ENCODE measurements at regions not wholly inside any gene's neighbourhood (a gene's known extent, or its start where the extent isn't known, plus 50 kb on each side); places are given as distances from the start of the nearest gene placed in this dataset.

DNA sequence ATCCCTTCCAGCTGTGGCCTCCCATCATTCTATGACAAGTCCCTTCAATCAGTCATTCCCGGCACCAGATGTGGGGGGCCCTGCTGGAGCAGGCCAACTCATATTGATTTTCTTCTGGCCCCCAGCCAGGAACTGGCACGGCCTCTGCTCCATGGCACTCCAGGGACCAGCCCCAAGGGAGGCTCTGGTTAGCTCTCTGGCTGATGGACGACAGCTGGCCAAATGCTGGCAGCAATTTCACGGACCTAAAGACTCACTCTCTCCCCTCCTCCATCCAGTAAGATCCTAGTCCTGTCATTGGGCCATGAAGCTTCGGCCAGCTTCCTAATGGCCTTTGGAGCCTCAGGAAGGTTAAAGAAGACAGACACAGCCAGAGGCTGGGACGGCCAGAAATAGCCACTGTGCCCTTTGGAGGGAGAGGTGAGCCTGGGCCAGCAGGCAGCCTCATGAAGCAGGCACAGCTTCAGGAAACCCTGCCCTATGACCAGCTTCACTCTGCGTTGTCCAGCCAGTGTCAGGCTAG is 131.0 kb downstream of the MEX3B start:
- Histone ChIP-seq H3K27me3 (no peaks in the 10 kb centered on the region), H4K20me1 (ENCODE audit: low read depth) (no peaks in the 10 kb centered on the region), H3K4me2 (no peak overlapping the region), H3K36me3 (peaks cover 8% of the 10 kb centered on the region), H3K9ac (no peak overlapping the region), H3K9me3 (ENCODE audit: low read depth) (peaks cover 8% of the 10 kb centered on the region), H3K4me1 (peaks cover 22% of the 10 kb centered on the region), H3K27ac (no peak overlapping the region), H3K4me3 (no peak overlapping the region), H2AFZ (replicated peaks) (no peak overlapping the region), H3K79me2 (ENCODE audit: low read depth) (no peaks in the 10 kb centered on the region), H3F3A (ENCODE audit: low read depth) (no peaks in the 10 kb centered on the region)
- H3K4me3 Mint-ChIP-seq, result no peak overlapping the region
- peaks cover 30% of the 10 kb centered on the region for H3K9me3 Mint-ChIP-seq
- TF ChIP-seq EZH2phosphoT487 (IDR thresholded peaks at IDR 0.05) (no peak), EZH2 (IDR thresholded peaks at IDR 0.05) (no peak)
- TF ChIP-seq, protein P1, sequence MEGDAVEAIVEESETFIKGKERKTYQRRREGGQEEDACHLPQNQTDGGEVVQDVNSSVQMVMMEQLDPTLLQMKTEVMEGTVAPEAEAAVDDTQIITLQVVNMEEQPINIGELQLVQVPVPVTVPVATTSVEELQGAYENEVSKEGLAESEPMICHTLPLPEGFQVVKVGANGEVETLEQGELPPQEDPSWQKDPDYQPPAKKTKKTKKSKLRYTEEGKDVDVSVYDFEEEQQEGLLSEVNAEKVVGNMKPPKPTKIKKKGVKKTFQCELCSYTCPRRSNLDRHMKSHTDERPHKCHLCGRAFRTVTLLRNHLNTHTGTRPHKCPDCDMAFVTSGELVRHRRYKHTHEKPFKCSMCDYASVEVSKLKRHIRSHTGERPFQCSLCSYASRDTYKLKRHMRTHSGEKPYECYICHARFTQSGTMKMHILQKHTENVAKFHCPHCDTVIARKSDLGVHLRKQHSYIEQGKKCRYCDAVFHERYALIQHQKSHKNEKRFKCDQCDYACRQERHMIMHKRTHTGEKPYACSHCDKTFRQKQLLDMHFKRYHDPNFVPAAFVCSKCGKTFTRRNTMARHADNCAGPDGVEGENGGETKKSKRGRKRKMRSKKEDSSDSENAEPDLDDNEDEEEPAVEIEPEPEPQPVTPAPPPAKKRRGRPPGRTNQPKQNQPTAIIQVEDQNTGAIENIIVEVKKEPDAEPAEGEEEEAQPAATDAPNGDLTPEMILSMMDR (IDR thresholded peaks at IDR 0.05), result no peak
- peak overlapping the region; percentile 86 for H3K27ac Mint-ChIP-seq
- peaks cover 7% of the 10 kb centered on the region for H3K4me1 Mint-ChIP-seq
- DNase-seq (ENCODE audit: low spot score), result no peak
- H3K27me3 Mint-ChIP-seq (ENCODE audit: insufficient read depth, low read depth), result peaks cover 2% of the 10 kb centered on the region
- H3K36me3 Mint-ChIP-seq, result peaks cover 5% of the 10 kb centered on the region

DNA sequence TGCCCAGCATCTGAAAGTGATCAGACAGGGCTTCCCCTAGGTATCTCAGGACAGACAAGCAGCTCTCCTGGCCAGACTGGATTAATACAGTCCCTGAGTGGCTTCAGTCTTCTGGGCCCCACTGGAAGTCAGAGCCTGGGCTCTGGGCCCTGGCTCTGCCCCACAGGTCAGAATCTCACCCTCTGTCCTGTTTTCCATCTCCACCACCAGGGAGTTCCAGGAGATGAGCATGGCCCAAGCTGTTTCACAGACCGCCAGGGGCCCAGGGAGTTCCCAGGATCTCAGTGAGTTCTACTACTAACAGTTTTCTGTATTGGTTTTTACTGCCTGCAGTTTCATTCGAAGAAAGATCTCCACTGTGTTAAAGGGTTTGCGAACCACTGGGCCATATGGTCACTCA is 131.5 kb downstream of the MEX3B start:
- TF ChIP-seq EZH2phosphoT487 (IDR thresholded peaks at IDR 0.05), result no peak
- TF ChIP-seq, protein P1 (IDR thresholded peaks at IDR 0.05), result no peak
- no peak for TF ChIP-seq EZH2 (IDR thresholded peaks at IDR 0.05)
- H4K20me1 ChIP-seq (ENCODE audit: low read depth), result no peaks in the 10 kb centered on the region
- peaks cover 5% of the 10 kb centered on the region for H3K36me3 Mint-ChIP-seq
- no peak overlapping the region for H3K4me3 Mint-ChIP-seq
- H3K36me3 ChIP-seq, result peaks cover 8% of the 10 kb centered on the region
- H3K79me2 ChIP-seq (ENCODE audit: low read depth), result no peaks in the 10 kb centered on the region
- no peaks in the 10 kb centered on the region for H3F3A ChIP-seq (ENCODE audit: low read depth)
- peaks cover 2% of the 10 kb centered on the region for H3K27me3 Mint-ChIP-seq (ENCODE audit: insufficient read depth, low read depth)
- no peaks in the 10 kb centered on the region for H3K27me3 ChIP-seq
- peaks cover 8% of the 10 kb centered on the region for H3K9me3 ChIP-seq (ENCODE audit: low read depth)
- no peak overlapping the region for H3K4me2 ChIP-seq
- DNase-seq (ENCODE audit: low spot score), result no peak
- H3K4me1 Mint-ChIP-seq, result peaks cover 7% of the 10 kb centered on the region
- H3K9me3 Mint-ChIP-seq, result peaks cover 26% of the 10 kb centered on the region
- H2AFZ ChIP-seq (replicated peaks), result no peak overlapping the region
- H3K4me3 ChIP-seq, result no peak overlapping the region
- H3K9ac ChIP-seq, result no peak overlapping the region
- peaks cover 26% of the 10 kb centered on the region for H3K4me1 ChIP-seq
- H3K27ac ChIP-seq, result no peak overlapping the region
- H3K27ac Mint-ChIP-seq, result peak overlapping the region; percentile 86

DNA sequence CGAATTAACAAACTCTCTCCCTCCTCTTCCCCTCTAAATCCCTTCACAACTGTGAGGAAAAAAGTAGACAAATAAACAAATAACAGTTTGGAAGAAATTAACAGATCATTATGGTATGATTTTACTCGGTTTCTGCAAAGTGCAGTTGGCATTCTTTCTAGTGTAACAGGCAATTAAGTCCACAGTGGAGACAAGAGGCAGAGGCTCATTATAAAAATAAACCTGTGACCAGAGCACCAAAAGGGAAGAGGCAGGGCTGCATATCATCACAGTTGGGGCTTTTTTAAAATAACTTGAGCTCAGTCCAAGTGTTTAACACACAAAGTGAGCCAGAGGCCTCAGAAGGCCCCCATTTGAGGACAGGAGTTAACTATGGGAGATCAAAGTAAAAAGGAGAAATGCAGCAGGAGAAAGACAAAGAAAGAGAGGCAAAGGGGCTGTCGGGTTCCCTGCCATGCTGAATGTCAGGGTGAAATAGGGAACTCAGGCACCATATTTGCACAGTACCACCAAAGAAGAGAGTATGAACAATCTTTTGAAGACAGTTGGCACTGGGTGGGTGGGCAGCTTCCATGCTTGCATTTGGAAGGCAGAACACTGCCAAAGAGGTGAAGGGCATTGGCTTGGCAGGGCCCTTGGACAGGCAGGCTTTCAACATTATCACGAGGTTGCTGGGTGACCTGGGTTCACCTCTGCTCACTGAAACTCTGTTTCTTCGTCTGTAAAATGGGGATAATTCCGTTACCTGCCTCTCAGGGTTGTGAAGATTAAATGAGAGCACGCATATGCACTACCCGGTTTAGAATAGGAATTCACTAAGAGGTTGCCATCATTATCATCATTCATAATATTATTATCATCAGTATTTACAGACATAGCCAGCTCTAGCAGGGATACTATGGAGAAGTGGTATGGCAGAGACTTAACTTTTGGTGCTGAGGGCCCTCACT is 134.5 kb downstream of the MEX3B start:
- Histone ChIP-seq H3K4me2 (peak overlapping the region; percentile 58), H3K4me3 (no peak overlapping the region), H3K9me3 (ENCODE audit: low read depth) (no peaks in the 10 kb centered on the region), H3K36me3 (no peaks in the 10 kb centered on the region), H3K4me1 (peaks cover 37% of the 10 kb centered on the region), H4K20me1 (ENCODE audit: low read depth) (no peaks in the 10 kb centered on the region), H3K27me3 (no peaks in the 10 kb centered on the region), H2AFZ (replicated peaks) (no peak overlapping the region), H3K27ac (no peak overlapping the region), H3K9ac (no peak overlapping the region), H3K79me2 (ENCODE audit: low read depth) (no peaks in the 10 kb centered on the region), H3F3A (ENCODE audit: low read depth) (no peaks in the 10 kb centered on the region)
- DNase-seq (ENCODE audit: low spot score), result no peak
- no peak for TF ChIP-seq EZH2phosphoT487 (IDR thresholded peaks at IDR 0.05)
- TF ChIP-seq, protein P1 (IDR thresholded peaks at IDR 0.05), result no peak
- no peak for TF ChIP-seq EZH2 (IDR thresholded peaks at IDR 0.05)
- peaks cover 5% of the 10 kb centered on the region for H3K9me3 Mint-ChIP-seq
- peaks cover 15% of the 10 kb centered on the region for H3K4me1 Mint-ChIP-seq
- H3K36me3 Mint-ChIP-seq, result no peaks in the 10 kb centered on the region
- H3K4me3 Mint-ChIP-seq, result no peak overlapping the region
- peak overlapping the region; percentile 14 for H3K27ac Mint-ChIP-seq
- H3K27me3 Mint-ChIP-seq (ENCODE audit: insufficient read depth, low read depth), result peaks cover 4% of the 10 kb centered on the region

All from neural progenitor cell (in vitro differentiated cells).